Mucosa of descending colon (tissue), 3 donors: ENCODE measurements at regions not wholly inside any gene's neighbourhood (a gene's known extent, or its start where the extent isn't known, plus 50 kb on each side); places are given as distances from the start of the nearest gene placed in this dataset.

ENCODE experiments used
- ATAC-seq: fragments of 200-7000 bp; cut with Tn5 transposase; one replicate; pipeline ENCODE4 v1.9.1; 2020; ENCODE audit warnings: mild to moderate bottlenecking, moderate library complexity
- DNase-seq, 3 donors: peaks; one replicate each; pipeline ENCODE4 v3.0.0-alpha.2; 2020
- H3K36me3 ChIP-seq: fragments of 200-600 bp; one replicate; pipeline ENCODE4 v1.8.0; 2021; ENCODE audit warnings: low read depth, mild to moderate bottlenecking
- H3K4me1 ChIP-seq: fragments of 200-600 bp; one replicate; pipeline ENCODE4 v1.8.0; 2021; ENCODE audit warnings: low read depth, mild to moderate bottlenecking
- H3K4me3 ChIP-seq: fragments of 200-600 bp; one replicate; pipeline ENCODE4 v1.8.0; 2021; ENCODE audit warnings: mild to moderate bottlenecking
- H3K9me3 ChIP-seq: fragments of 200-600 bp; one replicate; pipeline ENCODE4 v1.8.0; 2021; ENCODE audit warnings: mild to moderate bottlenecking
- CTCF ChIP-seq: fragments of 200-600 bp; IDR thresholded peaks from one replicate; pipeline ENCODE4 v1.8.0; 2022; ENCODE audit warnings: antibody characterized with exemption, mild to moderate bottlenecking
- intact Hi-C, 2 donors: fragments of 100-400 bp; cut with DNase I in 1 of 2; cut with micrococcal nuclease in 1 of 2; formaldehyde crosslinking; loops; one replicate each; pipeline versions ENCODE4 v1.11.0 to v1.11.1; 2022; cut with DNase I, micrococcal nuclease
- donor health status: DM: no; HTN: no; CAD: no; lungs with moderate emphysema.
- donor health status: DM: no; HTN: no; CAD: no.
- donor health status: DM: no; HTN: yes; CAD: no.

- Histone ChIP-seq H3K4me3 (no peak overlapping the region), H3K9me3 (peaks cover 15% of the 10 kb centered on the region), H3K4me1 (no peaks in the 10 kb centered on the region), H3K36me3 (no peaks in the 10 kb centered on the region)
- intact Hi-C loops, result no loop called here
- no peak for DNase-seq
- no peak for TF ChIP-seq CTCF
- ATAC-seq, result no peak
Measured at GRCh38 chr5:4375640-4376039, 764.5 kb upstream of the ADAMTS16 start.

- H3K4me1 ChIP-seq, result no peaks in the 10 kb centered on the region
- DNase-seq (no peak), ATAC-seq (no peak)
- intact Hi-C loops, result no loop called here
- no peak for TF ChIP-seq CTCF
- no peak overlapping the region for H3K4me3 ChIP-seq
- no peaks in the 10 kb centered on the region for H3K36me3 ChIP-seq
- H3K9me3 ChIP-seq, result peaks cover 22% of the 10 kb centered on the region
Measured at GRCh38 chr5:4383102-4383501, 757.0 kb upstream of the ADAMTS16 start.

GRCh38 chr5:4383518-4384198 lies 756.5 kb upstream of the ADAMTS16 start:
- Histone ChIP-seq H3K4me1 (no peaks in the 10 kb centered on the region), H3K36me3 (no peaks in the 10 kb centered on the region), H3K9me3 (peaks cover 22% of the 10 kb centered on the region), H3K4me3 (no peak overlapping the region)
- intact Hi-C loops, result no loop called here
- DNase-seq (no peak), ATAC-seq (no peak)
- no peak for TF ChIP-seq CTCF

- peaks cover 22% of the 10 kb centered on the region for H3K9me3 ChIP-seq
- DNase-seq (no peak), ATAC-seq (no peak)
- H3K4me1 ChIP-seq, result no peaks in the 10 kb centered on the region
- no peak overlapping the region for H3K4me3 ChIP-seq
- no peaks in the 10 kb centered on the region for H3K36me3 ChIP-seq
- intact Hi-C loops, result no loop called here
- no peak for TF ChIP-seq CTCF
Measured at GRCh38 chr5:4384649-4385048, 755.5 kb upstream of the ADAMTS16 start.

- DNase-seq (no peak), ATAC-seq (no peak)
- Histone ChIP-seq H3K9me3 (peaks cover 17% of the 10 kb centered on the region), H3K4me3 (no peak overlapping the region), H3K4me1 (no peaks in the 10 kb centered on the region), H3K36me3 (no peaks in the 10 kb centered on the region)
- no peak for TF ChIP-seq CTCF
- intact Hi-C loops, result no loop called here
Measured at GRCh38 chr5:4386152-4386551, 754.0 kb upstream of the ADAMTS16 start.

GRCh38 chr5:4387290-4387689 lies 752.8 kb upstream of the ADAMTS16 start:
- intact Hi-C loops, result no loop called here
- no peak for ATAC-seq
- no peak for TF ChIP-seq CTCF

More at GRCh38 chr5:4387290-4387689, 752.8 kb upstream of the ADAMTS16 start:
- Histone ChIP-seq H3K9me3 (peaks cover 24% of the 10 kb centered on the region), H3K36me3 (no peaks in the 10 kb centered on the region), H3K4me1 (no peaks in the 10 kb centered on the region), H3K4me3 (no peak overlapping the region)
- no peak for DNase-seq
